Omental fat pad (tissue), 3 donors: ENCODE measurements at regions not wholly inside any gene's neighbourhood (a gene's known extent, or its start where the extent isn't known, plus 50 kb on each side); places are given as distances from the start of the nearest gene placed in this dataset.

Source experiments
- ATAC-seq: fragments of 150-250 bp; one replicate; pipeline ENCODE4 v1.9.1; 2016; ENCODE audit warnings: mild to moderate bottlenecking, moderate library complexity; ENCODE audit not compliant: low FRiP score
- DNase-seq: peaks from one replicate; pipeline ENCODE4 v3.0.0-alpha.2; 2019; ENCODE audit warnings: low spot score
- TF ChIP-seq, protein P1 (sequence below), 3 donors: fragments of 450-650 bp; IDR thresholded peaks; one replicate each; pipeline ENCODE4 v1.5.1; 2016 to 2017; ENCODE audit warnings: antibody characterized with exemption in 3 of 3, mild to moderate bottlenecking in 3 of 3, moderate library complexity in 2 of 3

DNA sequence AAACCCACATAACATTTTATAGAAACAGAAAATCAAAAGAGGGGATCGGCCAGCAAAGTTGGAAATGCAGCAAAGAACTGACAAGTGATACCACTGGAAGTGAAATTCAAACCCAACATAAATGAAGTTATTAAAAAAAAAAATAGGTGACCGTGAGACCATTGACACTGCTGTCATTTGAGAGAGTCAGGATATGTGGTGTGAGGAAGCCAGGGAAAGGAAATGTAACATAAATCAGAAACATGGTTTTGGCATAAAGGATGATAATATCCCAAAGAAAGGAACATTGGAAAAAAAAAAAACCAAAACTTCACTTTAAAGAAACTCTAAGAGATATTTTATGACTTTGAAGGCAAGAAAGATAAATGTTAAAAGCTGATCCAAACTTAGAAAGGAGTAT lies 312.4 kb upstream of the PIK3R1 start:
- TF ChIP-seq, protein P1, sequence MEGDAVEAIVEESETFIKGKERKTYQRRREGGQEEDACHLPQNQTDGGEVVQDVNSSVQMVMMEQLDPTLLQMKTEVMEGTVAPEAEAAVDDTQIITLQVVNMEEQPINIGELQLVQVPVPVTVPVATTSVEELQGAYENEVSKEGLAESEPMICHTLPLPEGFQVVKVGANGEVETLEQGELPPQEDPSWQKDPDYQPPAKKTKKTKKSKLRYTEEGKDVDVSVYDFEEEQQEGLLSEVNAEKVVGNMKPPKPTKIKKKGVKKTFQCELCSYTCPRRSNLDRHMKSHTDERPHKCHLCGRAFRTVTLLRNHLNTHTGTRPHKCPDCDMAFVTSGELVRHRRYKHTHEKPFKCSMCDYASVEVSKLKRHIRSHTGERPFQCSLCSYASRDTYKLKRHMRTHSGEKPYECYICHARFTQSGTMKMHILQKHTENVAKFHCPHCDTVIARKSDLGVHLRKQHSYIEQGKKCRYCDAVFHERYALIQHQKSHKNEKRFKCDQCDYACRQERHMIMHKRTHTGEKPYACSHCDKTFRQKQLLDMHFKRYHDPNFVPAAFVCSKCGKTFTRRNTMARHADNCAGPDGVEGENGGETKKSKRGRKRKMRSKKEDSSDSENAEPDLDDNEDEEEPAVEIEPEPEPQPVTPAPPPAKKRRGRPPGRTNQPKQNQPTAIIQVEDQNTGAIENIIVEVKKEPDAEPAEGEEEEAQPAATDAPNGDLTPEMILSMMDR (IDR thresholded peaks at IDR 0.05) = no peak
- DNase-seq = no peak
- no peak for ATAC-seq

DNA sequence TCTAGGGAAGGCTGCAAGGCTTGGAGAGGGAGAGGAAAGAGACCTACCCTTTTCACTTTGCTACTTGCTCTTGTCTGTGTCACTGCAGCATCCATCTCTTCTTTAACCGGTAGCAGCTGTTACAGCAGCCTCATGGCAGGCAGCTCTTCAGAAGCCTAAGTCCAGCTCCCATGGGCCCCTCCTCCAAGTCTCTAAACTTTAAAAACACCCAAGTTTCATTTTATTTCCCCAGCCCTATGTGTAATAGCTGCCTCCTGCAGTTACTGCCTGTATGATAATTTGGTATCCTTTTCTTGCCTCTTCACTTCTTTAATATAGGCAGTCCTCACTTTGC lies 313.1 kb upstream of the PIK3R1 start:
- no peak for ATAC-seq

DNA sequence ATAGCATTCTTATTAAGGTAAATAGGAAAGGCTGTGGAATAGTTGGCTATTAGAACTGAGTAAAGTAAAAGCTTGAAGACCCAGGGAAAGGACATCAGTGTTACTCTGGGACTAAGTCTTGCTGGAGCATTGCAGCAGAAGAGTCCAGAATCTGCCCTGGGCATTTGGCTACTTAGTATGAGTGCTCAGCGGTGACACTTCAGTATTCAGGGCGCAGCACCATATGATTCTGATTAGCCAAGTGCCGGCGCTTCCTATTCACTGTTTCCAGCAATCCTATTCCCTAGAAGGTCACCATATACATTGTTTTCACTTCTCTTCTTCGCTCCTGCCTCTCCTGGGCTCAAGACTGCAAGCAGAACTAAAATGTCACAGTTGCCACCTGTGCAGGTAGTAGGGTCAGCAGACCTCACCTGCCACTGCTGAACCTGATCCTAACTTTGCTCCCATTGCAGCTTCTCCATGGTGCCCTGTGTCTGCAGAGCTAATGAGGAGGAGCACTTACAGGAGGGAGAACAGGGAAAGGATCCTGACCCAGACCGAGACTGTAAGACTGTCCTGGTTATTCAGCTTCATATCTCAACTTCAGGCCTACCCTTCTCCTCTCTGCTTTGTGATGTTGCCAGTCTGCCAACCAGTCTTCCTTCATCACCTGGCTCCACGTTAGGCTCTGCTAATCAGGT lies 313.6 kb upstream of the PIK3R1 start:
- DNase-seq (no peak), ATAC-seq (no peak)
- TF ChIP-seq, protein P1 (IDR thresholded peaks at IDR 0.05) = no peak

More for the DNA sequence above, 313.1 kb upstream of the PIK3R1 start:
- DNase-seq = no peak
- TF ChIP-seq, protein P1 (IDR thresholded peaks at IDR 0.05) = no peak

- TF ChIP-seq, protein P1 (IDR thresholded peaks at IDR 0.05) = no peak
- ATAC-seq (no peak), DNase-seq (no peak)
These were observed 315.0 kb upstream of the PIK3R1 start for GRCh38 chr5:67900514-67900913.

GRCh38 chr5:67897980-67898379 lies 317.6 kb upstream of the PIK3R1 start:
- DNase-seq (no peak), ATAC-seq (no peak)
- TF ChIP-seq, protein P1 (IDR thresholded peaks at IDR 0.05) = no peak

- TF ChIP-seq, protein P1 (IDR thresholded peaks at IDR 0.05) = no peak
- DNase-seq (no peak), ATAC-seq (peak; percentile 54)
These were observed 318.1 kb upstream of the PIK3R1 start for GRCh38 chr5:67897431-67897830.

DNA sequence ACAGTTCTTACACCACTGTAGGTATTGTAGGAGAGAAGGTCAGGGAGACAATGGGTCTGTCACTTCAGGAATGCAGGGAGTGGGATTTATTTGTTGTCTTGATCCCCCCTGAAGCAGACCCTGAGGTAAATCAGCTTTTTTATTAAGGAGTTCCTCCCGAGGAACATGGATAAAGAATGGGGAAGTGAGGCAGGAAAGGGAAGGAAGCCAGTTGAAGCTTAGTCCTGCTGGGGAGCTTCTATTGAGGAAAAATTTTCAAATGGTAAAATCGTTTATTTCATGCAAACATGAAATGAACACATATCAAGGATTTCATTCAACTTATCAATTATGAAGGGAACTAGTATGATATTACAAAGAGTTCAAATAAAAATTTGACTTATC lies 318.6 kb upstream of the PIK3R1 start:
- no peak for DNase-seq
- no peak for ATAC-seq
- TF ChIP-seq, protein P1 (IDR thresholded peaks at IDR 0.05) = no peak
